IMR-90 (cell line): ENCODE measurements at regions not wholly inside any gene's neighbourhood (a gene's known extent, or its start where the extent isn't known, plus 50 kb on each side); places are given as distances from the start of the nearest gene placed in this dataset.

ENCODE experiments used
- CEBPB ChIP-seq: IDR thresholded peaks from 2 replicates; pipeline ENCODE4 v1.6.1; 2012; ENCODE audit warnings: low read depth, low read length, improper control_type of control experiment
- MXI1 ChIP-seq: IDR thresholded peaks from 2 replicates; pipeline ENCODE4 v1.6.1; 2012; ENCODE audit warnings: low read depth, mild to moderate bottlenecking, low read length, moderate library complexity, borderline replicate concordance
- POLR2A ChIP-seq: IDR thresholded peaks from 2 replicates; pipeline ENCODE4 v1.6.1; 2012; ENCODE audit warnings: mild to moderate bottlenecking, low read depth, low read length
- TF ChIP-seq, protein P1 (sequence below): conservative IDR thresholded peaks from 2 replicates; pipeline ENCODE4 v1.5.1; 2012; ENCODE audit warnings: mild to moderate bottlenecking, low read depth, low read length, improper control_type of control experiment

DNA sequence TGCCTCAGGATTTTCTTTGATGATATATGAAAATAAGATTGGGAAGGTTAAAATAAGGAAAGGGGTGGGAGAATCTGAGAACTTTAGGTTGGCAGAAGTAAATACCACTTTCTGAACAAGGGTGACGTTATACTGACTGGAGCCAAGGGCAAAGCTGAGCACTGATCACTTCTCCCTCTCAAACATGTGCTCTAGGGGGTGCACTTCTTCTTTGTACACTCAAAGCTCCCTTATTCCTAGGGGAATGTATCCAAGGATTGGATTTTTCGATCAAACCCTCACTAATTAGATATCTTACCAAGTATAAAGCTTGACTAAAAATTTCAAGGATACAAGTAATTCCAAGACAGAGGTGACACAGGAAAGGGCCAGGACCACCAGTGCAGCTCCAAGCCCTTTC lies 243.9 kb upstream of the UMPS start:
- TF ChIP-seq, protein P1, sequence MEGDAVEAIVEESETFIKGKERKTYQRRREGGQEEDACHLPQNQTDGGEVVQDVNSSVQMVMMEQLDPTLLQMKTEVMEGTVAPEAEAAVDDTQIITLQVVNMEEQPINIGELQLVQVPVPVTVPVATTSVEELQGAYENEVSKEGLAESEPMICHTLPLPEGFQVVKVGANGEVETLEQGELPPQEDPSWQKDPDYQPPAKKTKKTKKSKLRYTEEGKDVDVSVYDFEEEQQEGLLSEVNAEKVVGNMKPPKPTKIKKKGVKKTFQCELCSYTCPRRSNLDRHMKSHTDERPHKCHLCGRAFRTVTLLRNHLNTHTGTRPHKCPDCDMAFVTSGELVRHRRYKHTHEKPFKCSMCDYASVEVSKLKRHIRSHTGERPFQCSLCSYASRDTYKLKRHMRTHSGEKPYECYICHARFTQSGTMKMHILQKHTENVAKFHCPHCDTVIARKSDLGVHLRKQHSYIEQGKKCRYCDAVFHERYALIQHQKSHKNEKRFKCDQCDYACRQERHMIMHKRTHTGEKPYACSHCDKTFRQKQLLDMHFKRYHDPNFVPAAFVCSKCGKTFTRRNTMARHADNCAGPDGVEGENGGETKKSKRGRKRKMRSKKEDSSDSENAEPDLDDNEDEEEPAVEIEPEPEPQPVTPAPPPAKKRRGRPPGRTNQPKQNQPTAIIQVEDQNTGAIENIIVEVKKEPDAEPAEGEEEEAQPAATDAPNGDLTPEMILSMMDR = 0 out of 2 replicates have a peak, but pooled peaks have one; percentile 8
- TF ChIP-seq CEBPB (no peak), POLR2A (no peak), MXI1 (no peak)
